GM23338 (cell line): ENCODE measurements at regions not wholly inside any gene's neighbourhood (a gene's known extent, or its start where the extent isn't known, plus 50 kb on each side); places are given as distances from the start of the nearest gene placed in this dataset.
A peak's percentile ranks its signal among the peaks of the same experiment; 100 is the strongest.

Source experiments
- ATAC-seq: fragments of 200-7000 bp; cut with Tn5 transposase; 3 replicates; pipeline ENCODE4 v1.9.1; 2020
- DNase-seq: peaks from one replicate; pipeline ENCODE4 v3.0.0-alpha.2; 2015; ENCODE audit warnings: low spot score
- H2AFZ ChIP-seq: fragments of 200-600 bp; sonication (generic); 2 replicates; pipeline ENCODE4 v1.8.0; 2016; ENCODE audit warnings: antibody characterized with exemption, mild to moderate bottlenecking, moderate library complexity
- H3F3A ChIP-seq: fragments of 200-600 bp; sonication (generic); replicated peaks from 2 replicates; pipeline ENCODE4 v1.8.0; 2017; ENCODE audit warnings: antibody characterized with exemption, mixed run types, low read depth
- H3K27ac ChIP-seq: fragments of 200-600 bp; sonication (generic); 2 replicates; pipeline ENCODE4 v1.6.1; 2016; ENCODE audit warnings: low read depth
- H3K27me3 ChIP-seq: fragments of 200-600 bp; sonication (generic); 2 replicates; pipeline ENCODE4 v1.8.0; 2016; ENCODE audit warnings: mild to moderate bottlenecking, mixed run types, moderate library complexity; ENCODE audit not compliant: insufficient read depth
- H3K36me3 ChIP-seq: fragments of 200-600 bp; sonication (generic); 2 replicates; pipeline ENCODE4 v1.8.0; 2016; ENCODE audit warnings: mild to moderate bottlenecking; ENCODE audit not compliant: insufficient read depth
- H3K4me1 ChIP-seq: fragments of 200-600 bp; sonication (generic); 2 replicates; pipeline ENCODE4 v1.8.0; 2016; ENCODE audit warnings: mild to moderate bottlenecking, moderate library complexity; ENCODE audit not compliant: insufficient read depth
- H3K4me2 ChIP-seq: fragments of 200-600 bp; sonication (generic); 2 replicates; pipeline ENCODE4 v1.7.1; 2017; ENCODE audit warnings: mixed run types
- H3K4me3 ChIP-seq: fragments of 200-600 bp; sonication (generic); 2 replicates; pipeline ENCODE4 v1.6.1; 2016; ENCODE audit warnings: mixed run types
- H3K79me2 ChIP-seq: fragments of 200-600 bp; sonication (generic); replicated peaks from 2 replicates; pipeline ENCODE4 v1.8.0; 2017; ENCODE audit warnings: mild to moderate bottlenecking; ENCODE audit not compliant: insufficient read depth
- H3K9me2 ChIP-seq: fragments of 200-600 bp; sonication (generic); 2 replicates; pipeline ENCODE4 v1.8.0; 2017; ENCODE audit not compliant: insufficient read depth
- H4K20me1 ChIP-seq: fragments of 200-600 bp; sonication (generic); replicated peaks from 2 replicates; pipeline ENCODE4 v1.8.0; 2017; ENCODE audit warnings: mild to moderate bottlenecking; ENCODE audit not compliant: insufficient read depth
- H3K27ac Mint-ChIP-seq: 2 replicates; pipeline ENCODE4 v1.8.0; 2020; ENCODE audit warnings: inconsistent platforms, mild to moderate bottlenecking, moderate library complexity, mixed read lengths
- H3K27me3 Mint-ChIP-seq: 3 replicates; pipeline ENCODE4 v1.8.0; 2022; ENCODE audit warnings: low read depth, mild to moderate bottlenecking, moderate library complexity, mixed read lengths, inconsistent platforms; ENCODE audit not compliant: insufficient read depth, poor library complexity
- H3K36me3 Mint-ChIP-seq: 3 replicates; pipeline ENCODE4 v1.8.0; 2021; ENCODE audit warnings: low read depth, mild to moderate bottlenecking, inconsistent platforms, moderate library complexity, mixed read lengths
- H3K4me1 Mint-ChIP-seq: 3 replicates; pipeline ENCODE4 v1.8.0; 2020; ENCODE audit warnings: mild to moderate bottlenecking, inconsistent platforms, mixed read lengths
- H3K4me3 Mint-ChIP-seq: 3 replicates; pipeline ENCODE4 v1.8.0; 2021; ENCODE audit warnings: moderate library complexity, mild to moderate bottlenecking, inconsistent platforms, mixed read lengths
- H3K9me3 Mint-ChIP-seq: 3 replicates; pipeline ENCODE4 v1.8.0; 2020; ENCODE audit warnings: moderate library complexity, mild to moderate bottlenecking, inconsistent platforms, mixed read lengths
- CREB1 ChIP-seq: fragments of 250-450 bp; sonication (Bioruptor Pico); IDR thresholded peaks from 2 replicates; pipeline ENCODE4 v1.5.0; 2020; ENCODE audit warnings: low read depth, mild to moderate bottlenecking, moderate library complexity
- EZH2 ChIP-seq: fragments of 200-600 bp; sonication (generic); IDR thresholded peaks from one replicate; pipeline ENCODE4 v1.8.0; 2017; ENCODE audit warnings: antibody characterized with exemption, mild to moderate bottlenecking, low read depth; ENCODE audit not compliant: unreplicated experiment
- EZH2phosphoT487 ChIP-seq: fragments of 200-600 bp; sonication (generic); IDR thresholded peaks from one replicate; pipeline ENCODE4 v1.8.1; 2018; ENCODE audit warnings: antibody characterized with exemption; ENCODE audit not compliant: unreplicated experiment
- JUNB ChIP-seq: IDR thresholded peaks from one replicate; pipeline ENCODE4 v1.6.1; 2016; ENCODE audit warnings: antibody characterized with exemption; ENCODE audit not compliant: unreplicated experiment
- NANOG ChIP-seq: IDR thresholded peaks from 2 replicates; pipeline ENCODE4 v1.6.1; 2016; ENCODE audit warnings: antibody characterized with exemption, borderline replicate concordance
- POLR2AphosphoS5 ChIP-seq: IDR thresholded peaks from 2 replicates; pipeline ENCODE4 v1.6.1; 2016; ENCODE audit warnings: antibody characterized with exemption, low read depth
- STAT1 ChIP-seq: IDR thresholded peaks from one replicate; pipeline ENCODE4 v1.6.1; 2016; ENCODE audit warnings: antibody characterized with exemption; ENCODE audit not compliant: unreplicated experiment
- ZNF114 ChIP-seq: fragments of 250-450 bp; sonication (Bioruptor Pico); IDR thresholded peaks from 2 replicates; pipeline ENCODE4 v1.5.0; 2020; ENCODE audit warnings: mild to moderate bottlenecking, moderate library complexity
- ZNF331 ChIP-seq: fragments of 250-450 bp; sonication (Bioruptor Pico); IDR thresholded peaks from 2 replicates; pipeline ENCODE4 v1.5.0; 2020; ENCODE audit warnings: low read depth, mild to moderate bottlenecking, moderate library complexity
- TF ChIP-seq, protein P1 (sequence below), 2 experiments: fragments of 200-600 bp in 1 of 2; sonication (generic) in 1 of 2; conservative IDR thresholded peaks; 2 replicates each; pipeline versions ENCODE4 v1.5.1 to v1.6.1; 2016 to 2017; ENCODE audit warnings: antibody characterized with exemption in 2 of 2, low read depth in 2 of 2, mild to moderate bottlenecking in 2 of 2, moderate library complexity in 1 of 2
- TF ChIP-seq, protein P2 (sequence below): IDR thresholded peaks from one replicate; pipeline ENCODE4 v1.6.1; 2018; ENCODE audit warnings: antibody characterized with exemption; ENCODE audit not compliant: unreplicated experiment
- TF ChIP-seq, protein P3 (sequence below): IDR thresholded peaks from 2 replicates; pipeline ENCODE4 v1.6.1; 2016; ENCODE audit warnings: antibody characterized with exemption

DNA sequence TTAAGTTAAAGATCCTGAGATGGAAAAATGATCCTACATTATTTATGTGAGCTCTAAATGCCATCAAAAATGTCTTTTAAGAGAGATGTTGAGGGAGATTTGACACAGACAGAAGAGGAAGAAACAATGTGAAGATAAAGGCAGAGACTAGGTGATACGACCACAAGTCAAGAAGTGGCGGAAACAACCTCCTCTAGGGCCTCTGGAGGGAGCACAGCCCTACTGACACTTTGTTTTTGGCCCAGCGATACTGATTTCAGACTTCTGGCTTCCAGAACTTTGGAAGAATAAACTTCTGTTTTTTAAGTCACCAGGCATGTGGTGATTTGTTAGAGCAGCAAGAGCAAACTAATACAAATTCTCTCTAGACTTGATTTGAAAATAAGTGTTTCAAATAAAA lies 1216.1 kb downstream of the FSTL5 start:
- Histone ChIP-seq H3K4me1 (no peaks in the 10 kb centered on the region), H3K27me3 (no peaks in the 10 kb centered on the region), H3K27ac (no peak overlapping the region), H3K4me2 (no peak overlapping the region), H2AFZ (no peak overlapping the region), H3F3A (no peaks in the 10 kb centered on the region), H4K20me1 (no peaks in the 10 kb centered on the region), H3K36me3 (no peaks in the 10 kb centered on the region), H3K9me2 (no peaks in the 10 kb centered on the region), H3K4me3 (no peak overlapping the region), H3K79me2 (no peaks in the 10 kb centered on the region)
- TF ChIP-seq, protein P1, sequence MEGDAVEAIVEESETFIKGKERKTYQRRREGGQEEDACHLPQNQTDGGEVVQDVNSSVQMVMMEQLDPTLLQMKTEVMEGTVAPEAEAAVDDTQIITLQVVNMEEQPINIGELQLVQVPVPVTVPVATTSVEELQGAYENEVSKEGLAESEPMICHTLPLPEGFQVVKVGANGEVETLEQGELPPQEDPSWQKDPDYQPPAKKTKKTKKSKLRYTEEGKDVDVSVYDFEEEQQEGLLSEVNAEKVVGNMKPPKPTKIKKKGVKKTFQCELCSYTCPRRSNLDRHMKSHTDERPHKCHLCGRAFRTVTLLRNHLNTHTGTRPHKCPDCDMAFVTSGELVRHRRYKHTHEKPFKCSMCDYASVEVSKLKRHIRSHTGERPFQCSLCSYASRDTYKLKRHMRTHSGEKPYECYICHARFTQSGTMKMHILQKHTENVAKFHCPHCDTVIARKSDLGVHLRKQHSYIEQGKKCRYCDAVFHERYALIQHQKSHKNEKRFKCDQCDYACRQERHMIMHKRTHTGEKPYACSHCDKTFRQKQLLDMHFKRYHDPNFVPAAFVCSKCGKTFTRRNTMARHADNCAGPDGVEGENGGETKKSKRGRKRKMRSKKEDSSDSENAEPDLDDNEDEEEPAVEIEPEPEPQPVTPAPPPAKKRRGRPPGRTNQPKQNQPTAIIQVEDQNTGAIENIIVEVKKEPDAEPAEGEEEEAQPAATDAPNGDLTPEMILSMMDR (conservative IDR thresholded peaks at IDR 0.05; ENCODE audit: low read depth in 2 of 2), result peak; percentile 13 to 40; a peak in 2 of 4 replicates
- TF ChIP-seq NANOG, result no peak
- no peaks in the 10 kb centered on the region for H3K9me3 Mint-ChIP-seq
- DNase-seq (peak; percentile 40), ATAC-seq (peak; percentile 75)
- no peaks in the 10 kb centered on the region for H3K36me3 Mint-ChIP-seq
- no peak overlapping the region for H3K27ac Mint-ChIP-seq
- H3K27me3 Mint-ChIP-seq, result no peaks in the 10 kb centered on the region
- no peak overlapping the region for H3K4me3 Mint-ChIP-seq
- no peaks in the 10 kb centered on the region for H3K4me1 Mint-ChIP-seq

DNA sequence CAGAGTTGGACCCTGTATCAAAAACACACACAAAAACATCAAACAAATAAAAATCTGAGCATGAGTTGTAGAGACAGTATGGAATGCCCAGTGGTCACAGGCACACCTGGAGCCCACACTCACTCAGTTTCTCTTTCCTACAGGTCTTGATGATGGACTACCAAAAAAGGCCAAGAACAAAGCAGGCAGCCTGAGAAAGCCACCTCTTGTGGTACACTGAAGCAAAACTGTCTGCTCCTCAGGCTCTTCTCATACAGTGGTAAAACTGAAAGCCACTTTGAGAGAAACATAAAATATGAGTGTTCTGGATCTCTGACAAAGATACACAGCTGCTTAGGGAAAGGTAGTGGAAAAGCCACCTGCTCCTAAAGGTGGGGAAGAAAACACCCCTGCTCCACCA lies 1206.9 kb downstream of the FSTL5 start:
- H3K36me3 Mint-ChIP-seq, result no peaks in the 10 kb centered on the region
- no peak overlapping the region for H3K4me2 ChIP-seq
- H3K79me2 ChIP-seq, result no peaks in the 10 kb centered on the region
- H3K4me3 Mint-ChIP-seq, result no peak overlapping the region
- no peaks in the 10 kb centered on the region for H3K9me2 ChIP-seq
- no peak overlapping the region for H3K27ac Mint-ChIP-seq
- peaks cover 7% of the 10 kb centered on the region; the same call in 1 of the 2 replicates for H3K4me1 ChIP-seq
- H3K4me1 Mint-ChIP-seq, result peaks cover 3% of the 10 kb centered on the region
- no peaks in the 10 kb centered on the region for H3K27me3 ChIP-seq
- ATAC-seq, result no peak
- H3K27me3 Mint-ChIP-seq, result no peaks in the 10 kb centered on the region
- no peaks in the 10 kb centered on the region; the same call in 2 of the 3 replicates for H3K9me3 Mint-ChIP-seq
- no peaks in the 10 kb centered on the region for H3F3A ChIP-seq
- DNase-seq, result no peak
- no peak overlapping the region for H2AFZ ChIP-seq
- no peak overlapping the region for H3K4me3 ChIP-seq
- H4K20me1 ChIP-seq, result no peaks in the 10 kb centered on the region
- no peak overlapping the region for H3K27ac ChIP-seq
- H3K36me3 ChIP-seq, result no peaks in the 10 kb centered on the region
- TF ChIP-seq EZH2, result no peak
- TF ChIP-seq, protein P2, sequence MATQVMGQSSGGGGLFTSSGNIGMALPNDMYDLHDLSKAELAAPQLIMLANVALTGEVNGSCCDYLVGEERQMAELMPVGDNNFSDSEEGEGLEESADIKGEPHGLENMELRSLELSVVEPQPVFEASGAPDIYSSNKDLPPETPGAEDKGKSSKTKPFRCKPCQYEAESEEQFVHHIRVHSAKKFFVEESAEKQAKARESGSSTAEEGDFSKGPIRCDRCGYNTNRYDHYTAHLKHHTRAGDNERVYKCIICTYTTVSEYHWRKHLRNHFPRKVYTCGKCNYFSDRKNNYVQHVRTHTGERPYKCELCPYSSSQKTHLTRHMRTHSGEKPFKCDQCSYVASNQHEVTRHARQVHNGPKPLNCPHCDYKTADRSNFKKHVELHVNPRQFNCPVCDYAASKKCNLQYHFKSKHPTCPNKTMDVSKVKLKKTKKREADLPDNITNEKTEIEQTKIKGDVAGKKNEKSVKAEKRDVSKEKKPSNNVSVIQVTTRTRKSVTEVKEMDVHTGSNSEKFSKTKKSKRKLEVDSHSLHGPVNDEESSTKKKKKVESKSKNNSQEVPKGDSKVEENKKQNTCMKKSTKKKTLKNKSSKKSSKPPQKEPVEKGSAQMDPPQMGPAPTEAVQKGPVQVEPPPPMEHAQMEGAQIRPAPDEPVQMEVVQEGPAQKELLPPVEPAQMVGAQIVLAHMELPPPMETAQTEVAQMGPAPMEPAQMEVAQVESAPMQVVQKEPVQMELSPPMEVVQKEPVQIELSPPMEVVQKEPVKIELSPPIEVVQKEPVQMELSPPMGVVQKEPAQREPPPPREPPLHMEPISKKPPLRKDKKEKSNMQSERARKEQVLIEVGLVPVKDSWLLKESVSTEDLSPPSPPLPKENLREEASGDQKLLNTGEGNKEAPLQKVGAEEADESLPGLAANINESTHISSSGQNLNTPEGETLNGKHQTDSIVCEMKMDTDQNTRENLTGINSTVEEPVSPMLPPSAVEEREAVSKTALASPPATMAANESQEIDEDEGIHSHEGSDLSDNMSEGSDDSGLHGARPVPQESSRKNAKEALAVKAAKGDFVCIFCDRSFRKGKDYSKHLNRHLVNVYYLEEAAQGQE, result no peak
- no peak for TF ChIP-seq JUNB
- no peak for TF ChIP-seq NANOG
- TF ChIP-seq, protein P1 (conservative IDR thresholded peaks at IDR 0.05; ENCODE audit: low read depth in 2 of 2), result no peak
- TF ChIP-seq, protein P3, sequence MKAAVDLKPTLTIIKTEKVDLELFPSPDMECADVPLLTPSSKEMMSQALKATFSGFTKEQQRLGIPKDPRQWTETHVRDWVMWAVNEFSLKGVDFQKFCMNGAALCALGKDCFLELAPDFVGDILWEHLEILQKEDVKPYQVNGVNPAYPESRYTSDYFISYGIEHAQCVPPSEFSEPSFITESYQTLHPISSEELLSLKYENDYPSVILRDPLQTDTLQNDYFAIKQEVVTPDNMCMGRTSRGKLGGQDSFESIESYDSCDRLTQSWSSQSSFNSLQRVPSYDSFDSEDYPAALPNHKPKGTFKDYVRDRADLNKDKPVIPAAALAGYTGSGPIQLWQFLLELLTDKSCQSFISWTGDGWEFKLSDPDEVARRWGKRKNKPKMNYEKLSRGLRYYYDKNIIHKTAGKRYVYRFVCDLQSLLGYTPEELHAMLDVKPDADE, result no peak
- TF ChIP-seq ZNF331 (CRISPR knock-in tag), result no peak
- no peak for TF ChIP-seq EZH2phosphoT487
- TF ChIP-seq ZNF114 (CRISPR knock-in tag), result no peak
- no peak for TF ChIP-seq POLR2AphosphoS5
- no peak for TF ChIP-seq CREB1 (CRISPR knock-in tag)
- TF ChIP-seq STAT1, result no peak
